C4-2B (cell line): ENCODE measurements at regions not wholly inside any gene's neighbourhood (a gene's known extent, or its start where the extent isn't known, plus 50 kb on each side); places are given as distances from the start of the nearest gene placed in this dataset.

Experiments
- H3K27ac ChIP-seq: fragments of 450-650 bp; 2 replicates; pipeline ENCODE4 v1.5.1; 2017
- CTCF ChIP-seq: fragments of 450-650 bp; conservative IDR thresholded peaks from 2 replicates; pipeline ENCODE4 v1.5.1; 2017; ENCODE audit warnings: mild to moderate bottlenecking
- ZFX ChIP-seq: fragments of 450-650 bp; IDR thresholded peaks from 2 replicates; pipeline ENCODE4 v1.6.1; 2017

GRCh38 chr3:99524559-99524958, 113.8 kb upstream of the COL8A1 start:
- TF ChIP-seq CTCF (no peak), ZFX (no peak)
- no peak overlapping the region for H3K27ac ChIP-seq

- no peak overlapping the region for H3K27ac ChIP-seq
- TF ChIP-seq ZFX: no peak
- no peak for TF ChIP-seq CTCF
Measured at GRCh38 chr3:99523431-99524127, 114.8 kb upstream of the COL8A1 start.

GRCh38 chr3:99522147-99522546, 116.2 kb upstream of the COL8A1 start:
- TF ChIP-seq ZFX (no peak), CTCF (no peak)
- no peak overlapping the region for H3K27ac ChIP-seq

GRCh38 chr3:99521551-99521950, 116.8 kb upstream of the COL8A1 start:
- H3K27ac ChIP-seq: no peak overlapping the region
- TF ChIP-seq CTCF: no peak
- TF ChIP-seq ZFX: no peak

GRCh38 chr3:99520513-99520912, 117.9 kb upstream of the COL8A1 start:
- H3K27ac ChIP-seq: no peak overlapping the region
- TF ChIP-seq CTCF (no peak), ZFX (no peak)

- no peak overlapping the region for H3K27ac ChIP-seq
- TF ChIP-seq ZFX (no peak), CTCF (no peak)
Measured at GRCh38 chr3:99516936-99517335, 121.5 kb upstream of the COL8A1 start.

GRCh38 chr3:99515891-99516290, 122.5 kb upstream of the COL8A1 start:
- TF ChIP-seq CTCF: no peak
- no peak for TF ChIP-seq ZFX
- no peak overlapping the region for H3K27ac ChIP-seq
